ENCODE measurements at regions not wholly inside any gene's neighbourhood (a gene's known extent, or its start where the extent isn't known, plus 50 kb on each side); places are given as distances from the start of the nearest gene placed in this dataset.
A peak's percentile ranks its signal among the peaks of the same experiment; 100 is the strongest.

- DNase-seq (ENCODE audit: low spot score), result no peak
Observed at GRCh38 chr13:22425087-22425486, 754.2 kb downstream of the FGF9 start.

GRCh38 chr13:22427066-22427465 lies 753.7 kb upstream of the SGCG start:
- DNase-seq (ENCODE audit: low spot score), result no peak

GRCh38 chr13:22427783-22428182 lies 753.0 kb upstream of the SGCG start:
- no peak for DNase-seq (ENCODE audit: low spot score)

GRCh38 chr13:22428188-22428828 lies 752.5 kb upstream of the SGCG start:
- peak; percentile 4 for DNase-seq (ENCODE audit: low spot score)

GRCh38 chr13:22432690-22433089 lies 748.1 kb upstream of the SGCG start:
- no peak for DNase-seq (ENCODE audit: low spot score)

GRCh38 chr13:22447132-22447886 lies 733.5 kb upstream of the SGCG start:
- no peak for DNase-seq (ENCODE audit: low spot score)

- no peak for DNase-seq (ENCODE audit: low spot score)
Observed at GRCh38 chr13:22449251-22449650, 731.5 kb upstream of the SGCG start.

GRCh38 chr13:22451327-22451741 lies 729.4 kb upstream of the SGCG start:
- DNase-seq (ENCODE audit: low spot score), result no peak

GRCh38 chr13:22454586-22454985 lies 726.2 kb upstream of the SGCG start:
- peak; percentile 31 for DNase-seq (ENCODE audit: low spot score)

GRCh38 chr13:22455036-22455435 lies 725.7 kb upstream of the SGCG start:
- peak; percentile 22 for DNase-seq (ENCODE audit: low spot score)

GRCh38 chr13:22461854-22462490 lies 718.8 kb upstream of the SGCG start:
- peak; percentile 14 for DNase-seq (ENCODE audit: low spot score)

GRCh38 chr13:22463089-22463488 lies 717.7 kb upstream of the SGCG start:
- no peak for DNase-seq (ENCODE audit: low spot score)

- no peak for DNase-seq (ENCODE audit: low spot score)
Observed at GRCh38 chr13:22468045-22468444, 712.7 kb upstream of the SGCG start.

GRCh38 chr13:22468824-22469223 lies 712.0 kb upstream of the SGCG start:
- DNase-seq (ENCODE audit: low spot score), result no peak

- DNase-seq (ENCODE audit: low spot score), result no peak
Observed at GRCh38 chr13:22469452-22469851, 711.3 kb upstream of the SGCG start.

- DNase-seq (ENCODE audit: low spot score), result no peak
Observed at GRCh38 chr13:22470075-22470474, 710.7 kb upstream of the SGCG start.

GRCh38 chr13:22482496-22483000 lies 698.2 kb upstream of the SGCG start:
- no peak for DNase-seq (ENCODE audit: low spot score)

GRCh38 chr13:22483276-22483675 lies 697.5 kb upstream of the SGCG start:
- DNase-seq (ENCODE audit: low spot score), result no peak

- DNase-seq (ENCODE audit: low spot score), result peak; percentile 24
Observed at GRCh38 chr13:22486490-22486889, 694.3 kb upstream of the SGCG start.

- DNase-seq (ENCODE audit: low spot score), result no peak
Observed at GRCh38 chr13:22487932-22488331, 692.8 kb upstream of the SGCG start.

GRCh38 chr13:22489771-22490170 lies 691.0 kb upstream of the SGCG start:
- DNase-seq (ENCODE audit: low spot score), result no peak

- no peak for DNase-seq (ENCODE audit: low spot score)
Observed at GRCh38 chr13:22495819-22496218, 685.0 kb upstream of the SGCG start.

Measured in A172 (cell line).